ENCODE measurements at regions not wholly inside any gene's neighbourhood (a gene's known extent, or its start where the extent isn't known, plus 50 kb on each side); places are given as distances from the start of the nearest gene placed in this dataset.
"Not testable (repeated sequence)": the region's sequence is repeated elsewhere in the genome, so short reads cannot be mapped to it uniquely, and the experiment has no call there.

DNA sequence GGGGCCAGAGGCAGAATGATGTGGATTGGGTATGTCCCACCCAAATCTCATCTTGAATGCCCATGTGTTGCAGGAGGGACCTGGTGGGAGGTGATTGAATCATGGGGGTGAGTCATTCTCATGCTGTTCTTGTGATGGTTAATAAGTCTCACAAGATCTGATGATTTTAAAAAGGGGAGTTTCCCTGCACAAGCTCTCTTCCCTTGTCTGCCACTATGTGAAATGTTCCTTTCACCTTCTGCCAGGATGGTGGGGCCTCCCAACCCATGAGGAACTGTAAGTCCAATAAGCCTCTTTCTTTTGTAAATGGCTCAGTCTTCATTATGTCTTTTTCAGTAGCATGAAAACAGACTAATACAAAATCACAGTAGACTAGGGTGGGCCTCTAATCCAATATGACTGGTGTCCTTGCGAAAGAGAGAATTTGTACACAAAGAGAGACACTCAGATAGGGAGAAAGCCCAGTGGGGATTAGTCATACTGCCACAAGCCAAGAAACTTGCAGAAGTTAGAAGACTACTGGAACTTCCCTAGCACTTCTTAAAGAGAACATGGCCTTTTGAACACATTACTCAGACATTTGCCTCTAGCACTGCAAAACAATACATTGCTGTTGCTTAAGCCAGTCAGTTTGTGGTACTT, 68.4 kb downstream of the ANXA1 start:
- DNase-seq (ENCODE audit: low read depth), result no peak

DNA sequence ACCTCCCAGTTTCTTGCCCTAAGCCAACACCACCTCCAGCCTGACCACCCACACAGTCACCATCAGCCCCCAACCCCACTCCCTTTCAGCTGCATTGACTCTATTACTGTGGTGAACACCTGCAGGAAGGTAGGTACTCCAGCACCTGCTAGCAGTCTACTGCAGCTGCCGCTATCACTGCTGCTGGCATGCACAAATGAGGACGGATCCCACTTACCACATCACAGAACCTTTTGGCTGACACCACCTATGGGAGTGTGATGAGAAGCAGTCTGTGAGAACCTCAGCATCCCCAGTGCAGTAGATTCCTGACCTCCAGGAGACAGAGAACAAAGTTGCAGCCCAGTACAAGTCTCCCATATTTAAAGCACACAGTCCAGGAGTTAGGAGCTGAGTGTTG, 71.9 kb downstream of the ANXA1 start:
- no peak for DNase-seq (ENCODE audit: low read depth)

DNA sequence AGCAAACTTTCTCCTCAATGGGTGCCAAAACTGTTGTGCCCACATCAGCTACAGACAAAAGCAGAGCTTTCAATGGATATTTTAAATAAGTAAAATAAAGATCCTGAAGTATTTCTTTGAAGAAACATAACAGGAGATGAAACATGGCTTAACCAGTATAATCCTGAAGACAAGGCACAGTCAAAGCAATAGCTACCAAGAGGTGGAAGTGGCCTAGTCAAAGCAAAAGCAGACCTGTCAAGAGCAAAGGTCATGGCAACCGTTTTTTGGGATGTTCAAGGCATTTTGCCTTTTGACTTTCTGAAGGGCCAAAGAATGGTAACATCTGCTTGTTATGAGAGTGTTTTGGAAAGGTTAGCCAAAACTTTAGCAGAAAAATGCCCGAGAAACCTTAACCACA, 77.9 kb downstream of the ANXA1 start:
- no peak for DNase-seq (ENCODE audit: low read depth)

DNA sequence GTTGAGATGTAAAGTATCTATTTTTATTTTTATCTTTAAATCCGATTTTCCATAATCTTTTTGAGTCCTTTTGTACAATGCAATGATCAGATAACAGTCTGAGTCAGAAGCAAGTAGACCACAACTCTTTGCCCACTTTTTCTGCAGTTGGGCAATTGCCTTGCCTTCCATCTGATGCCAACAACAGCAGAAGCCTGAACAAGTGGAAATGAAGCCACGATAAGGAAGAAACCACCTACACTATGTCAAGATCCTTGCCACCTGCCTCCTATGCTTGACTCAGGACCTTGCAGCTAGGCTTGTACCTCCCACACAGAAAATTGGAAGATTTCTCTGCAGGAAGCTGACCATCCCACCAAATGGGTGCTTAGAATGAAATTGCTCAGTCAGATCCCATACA, 78.6 kb downstream of the ANXA1 start:
- DNase-seq (ENCODE audit: low read depth), result no peak

DNA sequence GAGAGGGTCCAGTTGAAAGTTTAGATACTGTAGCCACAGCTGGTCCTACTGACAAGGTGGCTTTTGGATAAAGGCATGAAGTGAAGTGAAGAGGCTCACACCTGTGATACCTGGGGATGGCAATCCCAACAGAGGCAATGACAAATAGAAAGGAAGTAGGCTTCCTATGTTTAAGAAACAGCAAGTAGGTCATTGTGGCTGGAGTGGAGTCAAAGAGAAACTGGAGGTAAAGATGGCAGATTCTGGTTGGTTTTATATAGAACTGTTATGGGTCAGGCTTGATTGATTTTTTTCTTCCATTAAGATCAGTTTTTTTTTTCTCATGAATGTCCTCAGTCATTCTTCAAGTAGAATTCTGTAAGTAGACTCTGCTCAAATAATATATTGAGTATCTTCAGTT, 79.5 kb downstream of the ANXA1 start:
- no peak for DNase-seq (ENCODE audit: low read depth)

DNA sequence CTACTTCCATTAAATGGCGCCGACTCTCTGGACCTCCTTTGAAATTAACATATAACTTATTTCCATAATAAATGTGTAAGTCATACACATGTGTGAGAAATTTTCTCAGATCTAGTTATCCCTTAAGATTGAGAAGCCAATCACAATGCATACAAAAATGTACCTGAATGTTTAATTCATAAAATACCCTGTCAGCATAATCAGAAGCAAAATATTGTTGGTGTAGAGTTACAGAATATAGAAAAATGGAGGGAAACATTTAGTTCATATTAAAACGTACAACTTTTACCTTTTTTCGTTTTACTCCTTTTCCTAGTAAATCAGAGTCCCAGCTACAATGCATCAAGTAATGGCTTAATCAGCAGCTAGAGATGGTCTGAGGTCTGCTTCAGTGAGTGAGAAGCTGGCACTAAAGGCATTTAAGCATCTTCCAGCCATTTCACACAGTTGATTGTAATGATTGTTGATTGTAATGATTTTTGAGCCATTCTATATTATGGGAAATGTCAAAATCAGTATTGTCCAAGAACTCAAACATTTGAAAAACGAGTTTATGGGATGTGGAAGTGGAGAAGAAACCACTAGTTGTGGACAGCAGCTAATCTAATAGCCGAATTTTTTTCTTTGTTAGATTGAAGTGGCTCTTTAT, 81.8 kb downstream of the ANXA1 start:
- no peak for DNase-seq (ENCODE audit: low read depth)

DNA sequence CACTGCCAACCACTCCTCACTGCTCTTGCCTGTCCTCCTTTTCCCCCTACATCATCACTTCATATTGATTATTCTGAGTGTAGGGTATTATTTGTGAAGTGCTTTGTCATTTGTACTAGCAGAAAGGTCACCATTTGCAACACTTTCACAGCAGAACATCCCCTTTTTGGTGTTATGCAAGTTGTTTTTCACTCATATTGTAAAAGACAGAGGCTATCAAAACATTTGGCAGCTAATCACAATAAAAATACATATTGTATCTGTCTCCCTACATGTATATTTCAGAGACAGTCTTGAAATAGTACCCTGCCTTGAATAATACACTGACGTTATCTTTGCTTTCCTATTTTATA, 82.3 kb downstream of the ANXA1 start:
- DNase-seq (ENCODE audit: low read depth), result no peak

DNA sequence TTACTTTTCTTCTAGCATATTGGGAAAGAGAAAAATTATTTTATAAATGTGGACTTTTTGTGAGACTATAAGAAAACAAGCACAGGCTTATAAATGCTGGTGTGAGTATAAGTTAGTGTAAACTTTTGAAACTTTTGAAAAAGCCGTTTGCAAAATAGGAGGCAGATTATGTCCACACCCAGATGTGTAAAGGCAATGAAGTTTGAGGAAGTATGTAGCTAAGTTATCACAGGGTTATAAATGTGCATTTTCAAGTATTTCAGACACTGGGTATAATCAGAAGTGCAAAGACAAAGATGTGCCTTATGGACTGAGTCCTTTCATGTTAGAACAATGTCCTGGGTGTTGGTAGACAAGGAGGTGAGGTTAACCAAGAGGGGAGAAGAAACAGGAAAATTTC, 85.5 kb downstream of the ANXA1 start:
- no peak for DNase-seq (ENCODE audit: low read depth)

DNA sequence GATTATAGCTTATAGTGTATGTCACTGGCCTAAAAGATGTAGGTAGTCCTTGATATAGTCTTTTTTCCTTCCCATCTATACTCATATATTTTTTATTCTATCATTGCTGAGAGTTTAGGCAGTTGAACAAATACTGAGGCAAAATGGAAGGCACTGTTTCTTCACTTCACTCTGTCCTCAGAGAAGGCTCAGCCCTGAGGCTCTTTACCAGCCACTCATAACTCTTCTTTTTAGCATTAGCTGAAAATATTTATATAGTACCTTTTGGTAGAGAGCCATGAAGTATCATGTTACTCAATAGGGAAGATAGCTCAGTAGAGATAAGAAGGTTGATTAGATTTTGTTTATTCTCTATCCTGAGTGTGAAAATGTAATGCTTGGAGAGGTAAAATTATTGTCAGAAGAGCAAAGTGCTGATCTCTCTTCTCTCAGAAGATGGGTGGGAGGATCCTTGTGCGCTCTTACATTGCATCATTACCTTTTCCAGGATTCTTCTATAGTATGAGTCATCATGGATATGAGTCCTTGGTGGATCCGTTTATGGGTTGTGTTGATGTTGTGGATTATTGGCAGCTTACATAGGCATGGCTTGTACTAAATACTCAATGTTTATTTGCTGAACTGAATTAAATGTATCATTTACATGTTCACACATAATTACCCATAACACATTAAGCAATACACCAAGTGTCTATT, 88.1 kb downstream of the ANXA1 start:
- no peak for DNase-seq (ENCODE audit: low read depth)

DNA sequence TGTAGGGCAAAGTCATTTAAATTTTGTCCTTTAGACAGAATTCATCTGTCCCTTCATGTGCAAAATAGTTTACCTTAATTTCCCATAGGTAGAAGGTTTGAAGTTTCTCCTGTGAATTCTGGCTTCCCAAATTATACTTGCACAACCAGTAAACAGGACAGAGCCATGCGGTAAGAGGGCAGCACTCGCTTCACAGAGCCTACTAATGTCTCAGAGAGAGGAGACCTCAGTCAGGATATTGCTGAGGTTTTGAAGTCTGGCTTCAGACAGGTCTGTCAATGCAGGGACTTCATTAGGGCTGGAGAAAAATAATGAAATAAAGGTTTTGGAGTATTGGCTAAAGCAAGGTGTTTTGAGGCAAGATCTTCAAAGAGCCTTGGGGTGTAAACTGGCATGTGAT, 91.4 kb downstream of the ANXA1 start:
- no peak for DNase-seq (ENCODE audit: low read depth)

DNA sequence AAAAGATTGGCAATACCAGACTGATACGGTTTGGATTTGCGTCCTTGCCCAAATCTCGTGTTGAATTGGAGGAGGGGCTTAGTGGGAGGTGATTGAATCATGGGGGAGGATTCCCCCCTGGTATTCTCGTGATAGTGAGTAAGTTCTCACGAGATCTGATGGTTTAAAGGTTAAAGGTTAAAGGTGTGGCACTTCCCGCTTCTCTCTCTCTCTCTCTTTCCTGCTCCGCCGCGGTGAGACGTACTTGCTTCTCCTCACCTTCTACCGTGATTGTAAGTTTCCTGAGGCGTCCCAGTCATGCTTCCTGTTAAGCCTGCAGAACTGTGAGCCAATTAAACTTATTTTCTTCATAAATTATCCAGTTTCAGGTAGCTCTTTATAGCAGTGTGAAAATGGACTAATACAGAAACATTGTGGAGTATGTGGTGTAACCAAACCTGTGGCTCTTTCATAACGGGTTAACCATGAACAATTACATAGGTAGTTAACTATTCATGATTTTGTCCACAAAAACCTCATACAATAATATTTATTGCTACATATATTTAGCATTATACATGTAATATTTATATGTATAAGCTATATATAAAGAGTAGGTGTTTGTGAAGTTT, 107.5 kb downstream of the ANXA1 start:
- no peak for DNase-seq (ENCODE audit: low read depth)

DNA sequence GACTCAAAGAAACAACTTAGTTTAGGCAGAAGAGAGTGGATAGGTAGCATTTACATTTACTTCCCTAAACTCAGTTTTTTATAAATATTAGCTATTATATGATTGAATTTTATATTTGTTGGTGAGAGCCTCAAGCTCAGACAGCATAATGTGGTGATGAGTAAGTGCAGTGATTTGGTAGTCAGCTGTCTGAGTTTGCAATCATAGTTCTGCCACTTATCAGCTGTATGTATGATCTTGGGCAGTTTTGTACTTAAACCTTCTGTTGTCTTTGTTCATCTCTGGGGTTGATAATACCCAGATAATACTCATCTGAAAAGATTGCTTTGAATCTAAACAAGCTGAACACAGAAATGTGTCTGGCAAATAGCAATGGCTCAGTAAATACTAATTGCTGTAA, 108.8 kb downstream of the ANXA1 start:
- DNase-seq (ENCODE audit: low read depth), result no peak

DNA sequence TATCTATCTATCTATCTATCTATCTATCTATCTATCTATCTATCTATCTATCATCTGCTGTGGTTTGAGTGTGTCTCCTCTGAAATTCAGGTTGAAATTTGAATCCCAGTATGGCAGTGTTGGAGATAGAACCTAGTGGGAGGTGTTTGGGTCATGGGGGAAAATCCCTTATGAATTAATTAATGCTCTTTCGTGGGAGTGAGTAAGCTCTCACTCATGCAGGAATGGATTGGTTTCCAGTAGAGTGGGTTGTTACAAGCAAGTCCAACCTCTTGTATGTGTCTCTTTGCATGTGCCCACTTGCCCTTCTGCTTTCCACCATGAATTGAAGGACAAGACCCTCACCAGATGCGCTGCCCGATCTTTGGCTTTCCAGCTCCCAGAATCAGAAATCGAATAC, 113.0 kb downstream of the ANXA1 start:
- DNase-seq (ENCODE audit: low read depth), result no peak

DNA sequence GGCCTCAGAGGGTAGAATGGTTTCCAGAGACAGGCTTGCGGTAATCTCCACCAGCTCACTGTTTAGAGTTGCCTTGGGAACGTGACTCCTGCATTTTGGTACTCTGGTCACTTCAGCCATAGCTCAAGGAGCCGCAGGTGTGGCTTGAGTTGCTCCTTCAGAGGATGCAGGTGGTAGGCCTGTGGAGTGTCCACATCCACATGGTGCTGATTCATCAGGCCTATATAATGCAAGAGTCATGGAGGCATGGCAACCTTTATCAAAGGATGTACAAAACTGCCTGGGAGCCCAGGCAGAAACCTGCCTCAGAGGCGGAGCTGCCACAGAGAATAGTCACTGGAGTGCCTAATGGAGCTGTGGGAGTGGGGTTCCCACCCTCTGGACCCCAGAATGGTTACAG, 114.2 kb downstream of the ANXA1 start:
- DNase-seq (ENCODE audit: low read depth), result no peak

DNA sequence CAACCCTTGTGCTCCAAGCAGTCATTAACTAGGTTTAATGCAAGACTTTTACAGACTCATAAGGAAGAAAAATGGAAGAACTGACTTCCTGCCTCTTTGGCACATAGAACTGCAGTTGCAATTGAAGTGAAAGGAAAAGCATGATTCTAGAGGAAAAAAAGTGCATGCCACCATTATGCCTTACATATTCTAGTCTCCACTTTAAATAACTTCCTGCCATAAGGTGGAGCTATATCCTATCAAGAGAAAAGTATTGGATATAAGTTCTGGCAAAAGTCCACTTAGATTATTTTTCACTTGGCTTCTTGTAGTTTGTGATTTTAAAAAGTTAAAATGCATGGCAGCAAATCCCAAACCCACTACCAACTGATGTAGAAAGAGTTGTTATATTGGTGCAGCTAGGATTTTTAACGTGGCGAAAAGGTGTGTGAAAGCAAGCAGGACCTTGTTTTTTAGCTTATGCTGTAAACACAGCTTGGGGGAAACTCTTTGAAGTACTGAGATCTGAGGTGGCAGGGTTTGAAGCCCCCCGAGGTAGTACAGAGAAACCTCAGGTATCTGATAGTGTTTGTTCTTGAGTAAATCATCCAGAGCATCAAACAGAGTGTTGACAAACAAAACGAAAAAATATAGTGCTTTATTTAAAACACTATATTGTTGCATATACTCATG, 117.9 kb downstream of the ANXA1 start:
- no peak for DNase-seq (ENCODE audit: low read depth)

DNA sequence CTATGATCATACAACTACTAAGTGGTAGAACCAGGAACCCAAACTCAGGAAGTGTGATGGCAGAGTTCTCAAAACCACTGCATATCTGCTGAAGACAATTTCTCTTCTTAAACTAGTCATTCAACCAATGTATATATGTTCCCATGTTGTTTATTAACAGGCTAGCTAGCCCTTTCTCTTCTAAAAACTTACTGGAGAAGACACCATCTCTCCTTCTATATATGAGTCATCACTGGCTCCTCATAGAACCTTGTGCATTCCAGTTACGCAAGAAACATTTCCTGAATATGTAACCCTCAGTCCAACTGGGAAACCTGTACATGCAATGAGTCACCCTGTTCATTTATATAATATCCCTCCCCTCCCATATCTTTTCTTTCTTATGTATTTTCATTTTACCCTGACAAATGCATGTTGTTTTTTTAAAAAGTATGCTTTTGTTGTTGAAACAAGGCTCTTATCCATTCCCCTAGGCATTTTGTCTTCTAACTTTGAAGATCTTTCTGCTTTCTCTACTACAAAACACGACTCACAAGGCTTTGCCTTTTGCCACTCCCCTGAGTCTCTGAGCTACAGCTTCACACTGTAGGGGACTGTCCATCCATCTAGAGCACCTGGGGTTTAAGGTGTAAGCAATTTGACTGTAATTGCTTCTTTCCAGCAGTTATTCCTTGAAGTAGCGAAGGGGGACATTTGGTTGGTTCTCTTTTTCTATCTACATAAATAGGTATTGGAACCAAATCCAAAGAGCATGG, 119.5 kb downstream of the ANXA1 start:
- DNase-seq (ENCODE audit: low read depth), result no peak

DNA sequence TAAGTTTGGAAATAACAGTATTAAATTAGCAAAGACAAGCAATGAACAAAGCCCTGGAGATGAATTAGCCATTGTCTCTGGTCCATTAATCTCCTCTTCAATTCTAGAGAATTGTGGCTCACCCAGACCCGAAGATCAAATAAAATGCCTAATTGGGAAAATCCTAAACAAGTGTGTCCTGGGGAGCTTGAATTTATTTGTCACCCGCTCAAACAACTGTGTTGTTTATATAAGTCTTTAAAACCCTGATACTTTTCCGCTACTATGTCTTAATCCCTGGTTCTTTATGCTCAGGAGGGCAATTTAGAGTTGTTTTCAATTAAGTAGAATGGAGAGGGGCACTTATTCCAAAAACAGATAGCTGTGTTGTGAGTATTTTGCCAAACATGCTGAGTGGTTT, 128.4 kb downstream of the ANXA1 start:
- DNase-seq (ENCODE audit: low read depth), result no peak

DNA sequence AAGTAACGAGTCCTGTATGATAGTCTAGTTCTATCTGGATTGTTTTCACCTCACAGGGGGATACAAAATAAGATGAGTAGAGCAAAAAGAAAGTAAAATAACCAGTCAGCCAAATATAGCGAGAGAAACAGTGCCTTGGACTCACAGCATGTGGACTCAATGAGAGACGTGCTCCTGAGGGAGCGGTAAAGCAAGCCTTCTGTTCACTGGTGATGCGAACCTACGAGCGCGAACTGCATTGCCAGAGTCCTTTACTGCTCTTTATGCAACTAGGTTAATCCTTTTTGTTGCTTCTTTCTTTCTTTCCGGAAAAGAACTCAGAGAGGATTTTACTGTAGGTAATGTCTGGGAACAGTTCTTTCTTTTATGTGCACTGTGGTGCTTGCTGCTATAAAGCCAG, 132.7 kb downstream of the ANXA1 start:
- no peak for DNase-seq (ENCODE audit: low read depth)

DNA sequence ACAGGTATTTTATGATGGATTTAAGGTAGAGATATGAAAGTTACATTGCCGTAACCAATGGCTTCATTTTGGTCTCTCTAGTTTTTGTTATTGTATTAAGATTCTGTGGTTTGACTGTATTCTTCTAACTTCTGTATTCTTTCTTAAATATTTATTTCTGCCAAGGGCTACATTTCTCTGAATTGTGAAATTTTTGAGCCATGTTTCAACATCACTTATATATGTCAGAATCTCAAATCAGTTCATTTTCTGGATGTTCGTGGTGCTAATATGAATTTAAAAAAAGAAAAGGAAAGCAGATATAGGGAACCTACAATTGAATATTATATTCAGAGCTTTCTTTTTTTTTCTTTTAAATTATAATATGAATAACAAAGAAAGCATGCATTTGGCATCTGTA, 142.7 kb downstream of the ANXA1 start:
- DNase-seq (ENCODE audit: low read depth), result no peak

DNA sequence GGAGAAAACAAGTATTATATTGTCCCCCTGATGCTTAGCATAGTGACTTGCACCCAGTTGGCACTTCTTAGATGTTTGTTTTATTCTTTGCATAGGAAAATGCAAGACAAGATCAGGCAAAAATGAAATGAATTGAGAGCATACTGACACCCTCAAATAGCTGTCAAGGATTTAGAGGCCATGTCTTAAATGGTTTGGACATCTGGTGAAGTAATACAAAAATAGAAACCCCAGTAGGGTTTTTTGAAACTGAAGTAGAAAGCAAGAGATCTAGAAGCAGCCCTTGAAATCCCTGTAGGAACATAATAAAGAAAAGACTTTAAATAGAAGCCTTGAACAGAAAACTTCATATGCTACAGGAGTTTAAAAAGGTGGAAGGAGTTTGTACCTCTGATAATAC, 174.3 kb downstream of the ANXA1 start:
- no peak for DNase-seq (ENCODE audit: low read depth)

DNA sequence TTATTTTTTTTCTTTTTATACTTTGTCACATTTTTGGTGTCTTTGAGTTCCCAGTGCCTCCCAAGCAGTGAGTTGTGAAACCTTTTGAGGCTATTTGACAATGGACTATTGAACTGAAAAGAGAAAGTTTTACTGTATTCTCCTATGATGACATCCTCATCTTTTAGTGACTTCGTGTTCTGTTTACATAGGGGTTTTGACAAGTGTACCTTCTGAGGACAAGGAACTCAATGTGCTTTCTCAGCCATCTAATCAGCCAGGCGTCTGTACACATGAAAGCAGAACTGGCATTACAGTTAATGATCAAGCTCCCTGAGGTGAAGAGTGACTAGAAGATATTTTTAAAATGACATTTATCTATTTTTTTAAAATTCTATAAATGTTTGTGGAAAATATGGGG, 175.5 kb downstream of the ANXA1 start:
- DNase-seq (ENCODE audit: low read depth), result no peak

DNA sequence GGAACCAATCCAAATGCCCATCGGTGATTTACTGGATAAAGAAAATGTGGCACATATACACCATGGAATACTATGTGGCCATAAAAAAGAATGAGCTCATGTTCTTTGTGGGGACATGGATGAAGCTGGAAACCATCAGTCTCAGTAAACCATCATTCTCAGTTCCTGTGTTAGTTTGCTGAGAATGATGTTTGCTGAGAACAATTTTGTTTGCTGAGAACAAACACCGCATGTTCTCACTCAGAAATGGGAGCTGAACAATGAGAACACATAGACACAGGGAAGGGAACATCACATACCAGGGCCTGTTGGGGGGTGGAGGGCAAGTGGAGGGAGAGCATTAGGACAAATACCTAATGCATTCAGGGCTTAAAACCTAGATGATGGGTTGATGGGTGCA, 185.5 kb downstream of the ANXA1 start:
- not testable (repeated sequence) for DNase-seq (ENCODE audit: low read depth)

All from CMK (cell line).